Fibroblast of peridontal ligament (primary cell): ENCODE measurements at regions not wholly inside any gene's neighbourhood (a gene's known extent, or its start where the extent isn't known, plus 50 kb on each side); places are given as distances from the start of the nearest gene placed in this dataset.

ENCODE experiments used
- DNase-seq: peaks from one replicate; pipeline ENCODE4 v3.0.0-alpha.2; 2010; ENCODE audit errors: extremely low read depth

DNA sequence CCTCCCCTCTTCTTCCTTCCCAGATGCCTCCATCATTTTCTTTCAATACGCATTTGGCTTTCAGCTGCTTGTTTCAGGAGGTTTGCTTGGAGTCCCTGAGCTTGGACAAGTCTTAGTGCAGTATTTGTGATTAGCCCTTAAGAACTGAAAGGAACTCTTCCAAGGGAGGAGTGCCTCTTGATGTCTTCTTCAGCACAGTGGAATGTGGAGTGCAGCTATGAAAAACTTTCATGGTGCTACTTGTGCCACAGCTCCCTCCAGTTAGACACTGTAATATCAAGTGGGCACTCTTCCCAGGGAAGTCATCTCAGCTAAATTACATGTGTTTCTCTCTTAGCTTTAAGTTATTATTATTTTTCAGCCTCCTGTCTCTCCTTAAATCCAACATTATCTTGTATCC, 173.1 kb downstream of the NECTIN3 start:
- DNase-seq, result peak; percentile 60

DNA sequence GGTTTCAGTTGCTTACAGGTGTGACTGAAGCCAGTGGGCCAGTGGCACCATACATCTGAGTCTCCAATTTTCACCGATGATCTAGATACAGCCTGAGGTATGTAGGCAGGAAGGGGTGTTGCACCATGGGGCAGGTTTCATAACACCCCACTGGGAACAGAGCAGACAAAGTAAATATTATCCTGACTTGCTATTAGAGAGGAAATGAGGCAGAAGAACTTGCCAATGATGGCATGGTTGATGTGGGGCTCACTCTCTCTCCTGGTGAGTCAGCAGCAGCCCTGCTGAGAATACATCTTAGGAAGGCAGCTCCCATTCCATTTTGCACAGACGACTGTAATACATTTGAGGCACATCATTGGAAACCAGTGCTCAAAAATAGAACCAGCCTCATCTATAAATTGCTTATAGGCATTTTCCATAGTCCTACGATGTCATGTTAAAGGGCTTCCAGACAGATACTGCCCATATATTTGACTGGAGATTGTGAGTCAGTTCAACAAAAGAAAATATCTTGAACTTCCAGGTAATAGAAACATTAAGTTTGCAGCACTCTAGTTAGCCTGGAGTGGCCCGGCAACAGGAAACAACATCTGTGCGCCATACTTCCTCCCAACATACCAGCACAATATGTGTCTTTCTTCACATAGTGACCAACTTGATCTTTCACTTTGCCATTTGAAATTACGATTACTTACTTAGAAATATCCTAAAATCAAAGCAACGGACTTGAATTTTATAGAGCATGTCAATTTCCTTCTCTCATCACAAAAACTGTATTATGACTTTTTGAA, 175.5 kb downstream of the NECTIN3 start:
- DNase-seq, result peak; percentile 68

DNA sequence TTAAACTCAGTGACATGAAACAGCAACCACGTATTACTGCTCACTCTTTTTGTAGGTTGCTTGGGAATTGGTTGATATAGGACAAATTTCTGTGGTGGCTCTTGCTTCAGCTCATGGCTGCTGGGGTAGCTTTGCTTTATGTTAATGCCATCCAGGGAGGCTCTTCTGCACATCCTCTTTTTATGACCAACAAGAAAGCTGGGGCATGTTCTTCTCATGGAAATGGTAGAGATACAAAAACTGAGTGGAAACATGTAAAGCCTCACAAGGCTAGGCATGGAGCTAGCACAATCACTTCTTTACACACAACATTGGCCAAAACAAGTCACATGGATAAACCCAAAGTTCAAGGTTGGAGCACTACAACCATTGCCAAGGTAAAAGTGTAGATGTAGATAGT, 176.8 kb downstream of the NECTIN3 start:
- DNase-seq, result no peak

DNA sequence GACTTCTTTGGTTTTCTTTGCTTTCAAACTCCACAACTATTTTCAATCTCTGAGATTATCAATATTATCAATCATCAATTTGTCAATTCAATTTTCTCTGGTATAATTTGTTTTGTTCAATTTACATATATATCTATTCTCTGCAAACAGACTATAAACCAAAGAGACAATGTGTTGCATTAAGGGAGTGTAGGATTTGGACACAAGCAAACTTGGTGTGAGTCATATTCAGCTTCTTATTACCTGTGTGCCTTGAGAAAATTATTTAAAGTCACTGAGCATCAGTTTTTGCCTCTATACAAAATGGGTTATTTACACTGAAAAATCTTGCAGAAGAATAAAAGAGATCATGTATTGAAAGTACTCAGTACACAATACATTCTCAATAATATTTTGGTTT, 177.8 kb downstream of the NECTIN3 start:
- no peak for DNase-seq

DNA sequence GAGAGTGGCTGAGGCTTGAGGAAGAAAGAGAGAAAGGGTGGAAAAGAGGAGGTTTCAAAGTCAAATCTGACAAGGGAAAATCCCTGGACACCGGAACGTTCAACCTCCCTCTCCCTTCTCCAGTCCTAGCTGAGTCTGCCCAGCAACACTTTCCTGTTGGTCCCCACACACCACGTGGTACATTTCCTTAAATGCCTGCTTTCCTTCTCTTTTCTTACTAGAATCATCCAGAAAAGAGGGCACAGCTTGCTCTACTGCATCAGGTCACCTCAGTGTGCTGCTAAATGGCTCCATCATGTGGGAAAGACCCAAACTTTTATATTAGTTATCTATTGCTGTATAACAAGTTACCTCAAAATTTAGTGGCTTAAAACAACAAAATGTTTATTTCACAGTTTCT, 181.2 kb downstream of the NECTIN3 start:
- peak; percentile 80 for DNase-seq

DNA sequence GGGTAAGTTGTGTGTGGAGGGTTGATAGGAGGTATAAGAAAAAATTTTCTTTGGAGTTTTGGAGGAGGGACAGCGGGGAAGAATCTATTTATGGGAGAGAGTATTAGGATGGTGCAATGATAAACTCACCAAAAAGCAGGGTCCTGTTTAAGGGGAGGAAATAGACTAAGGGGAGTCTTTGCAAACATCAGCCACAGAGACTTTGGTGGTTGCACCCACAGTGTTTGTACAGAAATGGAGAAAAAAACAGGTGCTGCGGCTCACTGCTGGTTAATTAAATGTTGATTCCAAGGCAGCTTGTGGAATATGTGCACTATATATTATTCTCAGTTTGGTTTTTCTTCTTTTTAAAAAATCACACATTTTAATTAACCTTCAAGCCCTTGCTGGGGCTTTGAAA, 182.1 kb downstream of the NECTIN3 start:
- no peak for DNase-seq

DNA sequence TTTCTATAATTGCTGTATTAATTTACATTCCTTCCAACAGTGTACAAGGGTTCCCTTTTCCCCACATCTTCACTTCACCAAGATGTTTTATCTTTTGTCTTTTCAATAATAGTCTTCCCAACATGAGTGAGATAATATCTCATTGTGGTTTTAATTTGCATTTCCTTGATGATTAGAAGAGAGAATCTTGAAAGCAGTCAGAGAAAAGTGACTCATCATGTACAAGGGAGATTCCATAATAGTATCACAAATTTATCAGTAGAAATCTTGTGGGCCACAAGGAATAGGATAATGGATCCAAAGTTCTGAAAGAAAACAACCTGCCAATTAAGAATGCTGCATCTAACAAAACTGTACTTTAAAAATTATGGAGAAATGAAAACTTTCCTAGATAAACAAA, 189.3 kb downstream of the NECTIN3 start:
- DNase-seq, result no peak

DNA sequence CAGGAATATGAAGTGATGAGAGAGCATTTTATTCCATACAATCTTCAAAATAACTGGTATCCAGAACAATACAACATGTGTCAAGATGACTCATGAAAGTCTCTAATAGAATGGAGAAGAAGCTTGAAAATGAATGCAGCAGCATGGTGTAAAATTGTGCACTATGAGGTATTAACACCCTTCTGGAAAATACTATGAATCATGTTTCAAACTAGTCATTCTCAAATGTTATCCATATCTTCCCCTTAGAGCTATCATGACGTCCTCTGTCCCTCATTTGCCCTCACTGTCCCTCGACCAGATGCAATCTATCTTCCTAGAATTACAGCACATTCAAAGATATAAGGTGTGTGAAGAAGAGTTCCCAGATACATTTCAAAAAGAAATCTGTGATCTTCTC, 198.2 kb downstream of the NECTIN3 start:
- no peak for DNase-seq

DNA sequence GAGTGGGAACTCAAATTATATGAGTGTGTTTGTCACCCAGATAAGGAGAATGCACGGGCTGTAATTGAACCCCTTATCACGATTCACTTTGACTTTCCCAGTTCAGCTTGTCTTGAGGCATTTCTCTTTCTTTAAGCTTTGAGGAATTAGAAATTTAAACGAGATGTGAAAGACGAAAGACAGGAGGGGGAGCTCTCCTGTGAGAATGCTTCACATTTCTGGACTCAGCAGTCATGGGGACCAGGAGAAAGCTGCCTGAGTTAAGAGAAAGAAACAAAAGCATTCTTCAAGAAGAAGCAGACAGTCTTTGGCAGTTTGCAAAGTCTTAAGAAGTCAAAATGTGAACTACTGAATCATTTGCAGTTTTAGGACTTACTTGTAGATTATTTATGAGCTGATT, 205.6 kb downstream of the NECTIN3 start:
- peak; percentile 74 for DNase-seq

DNA sequence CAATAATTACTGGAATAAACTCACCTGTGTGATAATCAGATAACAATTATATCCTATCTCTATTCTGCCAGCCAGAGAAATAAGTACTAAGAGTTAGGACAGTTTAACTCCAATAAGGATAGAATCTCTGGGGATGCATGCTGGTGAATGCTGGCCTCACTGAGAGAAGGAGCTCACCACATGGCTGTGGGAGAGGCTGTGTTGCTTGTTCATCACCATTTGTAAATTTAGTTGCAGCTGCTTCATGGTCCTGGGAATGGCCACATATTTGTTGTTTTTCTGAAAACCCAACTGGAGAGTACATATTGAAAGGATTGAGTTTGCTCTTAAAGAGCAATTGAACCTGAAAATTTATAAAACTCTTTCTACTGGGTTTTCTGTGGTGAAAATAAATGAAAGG, 207.3 kb downstream of the NECTIN3 start:
- DNase-seq, result peak; percentile 8

DNA sequence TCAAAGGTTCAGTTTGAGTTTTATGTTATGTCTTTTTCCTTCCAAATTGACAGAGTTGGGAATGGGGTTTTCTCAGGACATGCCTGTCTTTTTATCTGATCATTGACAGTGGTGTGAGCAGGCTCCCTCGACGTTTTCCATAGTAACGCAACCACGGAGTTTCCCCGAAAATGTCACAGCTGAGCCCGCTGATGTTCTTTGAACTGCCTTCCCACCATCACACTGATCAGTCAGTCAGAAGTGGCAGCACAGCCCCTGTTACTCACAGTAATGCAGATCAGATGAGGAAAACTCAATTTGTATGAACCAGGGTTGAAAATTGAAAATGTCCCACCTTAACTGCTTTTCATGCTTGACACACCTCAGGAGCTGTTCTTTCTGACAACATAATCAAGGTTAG, 210.4 kb downstream of the NECTIN3 start:
- DNase-seq, result no peak

DNA sequence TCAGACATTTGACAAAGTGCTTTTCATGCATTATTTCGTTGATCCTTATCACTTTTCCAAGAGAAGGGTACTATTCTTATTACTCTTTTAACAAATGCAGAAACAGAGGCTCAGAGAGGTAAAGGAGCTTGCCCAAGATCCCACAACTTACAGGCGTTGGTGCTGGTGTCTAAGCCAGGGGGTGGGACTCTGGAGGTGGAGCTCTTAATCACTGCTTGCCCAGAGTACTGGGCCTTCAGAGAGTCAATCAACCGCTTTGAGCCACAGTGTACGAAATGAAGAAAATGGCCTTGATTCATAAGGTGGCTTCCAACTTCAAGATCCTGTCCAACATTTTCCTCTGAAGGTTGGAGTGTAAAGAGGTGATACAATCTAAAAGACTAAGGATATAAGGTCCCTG, 211.5 kb downstream of the NECTIN3 start:
- DNase-seq, result no peak

DNA sequence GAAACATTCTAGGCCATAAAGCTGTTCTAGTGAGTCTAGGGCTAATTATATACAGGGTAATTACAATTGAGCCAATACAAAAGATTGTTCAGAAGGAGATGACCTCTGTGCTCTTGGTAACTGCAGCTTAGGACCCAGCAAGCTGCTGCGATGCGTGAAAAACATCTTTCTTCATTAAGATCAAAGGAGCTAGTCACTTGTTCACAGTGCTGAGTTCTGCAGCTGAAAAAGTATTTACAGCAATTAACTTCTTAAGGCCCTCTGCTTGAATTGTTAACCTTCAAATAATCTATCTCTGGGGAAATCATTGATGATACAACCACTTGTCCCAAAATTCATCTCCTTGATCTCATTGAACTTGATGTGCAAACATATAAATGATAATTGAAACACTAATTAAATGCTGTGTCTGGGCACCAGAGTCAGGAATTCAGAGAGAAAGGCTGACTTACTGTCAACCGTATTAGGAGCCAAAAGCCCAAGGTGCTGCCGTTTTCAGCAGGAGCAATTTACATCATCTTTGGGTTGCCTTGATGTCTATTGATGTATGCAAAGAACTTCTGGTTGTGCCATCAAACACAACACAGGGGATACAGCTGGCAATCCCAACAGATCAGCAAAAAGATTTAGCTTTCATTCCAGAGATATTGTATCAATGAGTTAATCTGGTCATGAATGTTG, 213.0 kb downstream of the NECTIN3 start:
- DNase-seq, result no peak

DNA sequence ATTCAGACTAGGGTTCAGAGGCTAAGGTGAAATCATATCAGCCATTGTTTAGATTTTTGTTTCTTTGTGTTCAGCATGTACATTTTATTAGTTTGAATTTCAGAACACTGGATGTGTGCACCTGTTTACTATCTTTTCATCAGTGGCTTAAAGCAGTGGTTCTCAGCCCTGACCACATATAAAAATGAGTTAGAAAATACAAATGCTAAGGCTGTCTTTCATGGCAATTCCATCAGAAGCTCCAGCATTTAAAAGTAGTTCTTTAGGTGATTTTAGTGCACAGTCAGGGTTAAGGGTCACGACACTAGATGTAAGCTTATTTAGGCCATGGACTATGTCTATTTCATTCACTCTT, 213.5 kb downstream of the NECTIN3 start:
- DNase-seq, result no peak

DNA sequence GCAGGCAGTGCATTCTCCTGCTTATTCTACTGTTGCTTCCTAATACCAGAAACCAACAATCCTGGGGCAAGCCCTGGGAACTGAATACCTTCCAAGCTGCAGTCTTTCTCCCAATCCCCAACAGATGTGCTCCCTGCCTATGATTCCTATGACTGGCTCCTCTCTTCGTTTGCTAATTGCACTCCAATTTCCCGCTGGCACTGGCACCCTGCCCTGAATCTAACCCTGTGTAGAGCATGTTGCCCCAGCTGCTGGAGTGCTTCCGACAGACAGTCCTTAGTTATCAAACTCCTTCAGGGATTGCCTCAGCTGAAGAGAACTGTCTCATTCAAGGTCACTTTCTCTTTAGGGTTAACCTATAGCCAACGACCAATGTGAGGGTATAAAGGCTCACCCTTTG, 214.1 kb downstream of the NECTIN3 start:
- no peak for DNase-seq

DNA sequence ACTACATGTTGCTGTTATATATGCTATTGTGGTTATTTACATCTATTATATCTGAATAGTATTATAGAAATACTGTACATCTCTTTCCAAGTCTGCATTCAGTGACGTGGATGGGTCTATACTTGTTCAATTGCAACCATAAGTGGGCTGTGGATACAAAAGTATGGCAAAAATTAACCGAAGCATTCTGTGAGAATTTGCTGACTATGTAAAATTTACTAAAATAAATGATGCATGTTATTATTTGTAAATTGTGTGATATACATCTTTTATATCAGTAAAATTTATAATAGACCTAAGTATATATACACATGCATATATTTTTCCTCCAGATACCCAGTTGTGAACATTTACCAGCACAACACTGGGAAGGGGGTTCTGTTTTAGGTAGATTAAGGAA, 215.1 kb downstream of the NECTIN3 start:
- DNase-seq, result no peak

DNA sequence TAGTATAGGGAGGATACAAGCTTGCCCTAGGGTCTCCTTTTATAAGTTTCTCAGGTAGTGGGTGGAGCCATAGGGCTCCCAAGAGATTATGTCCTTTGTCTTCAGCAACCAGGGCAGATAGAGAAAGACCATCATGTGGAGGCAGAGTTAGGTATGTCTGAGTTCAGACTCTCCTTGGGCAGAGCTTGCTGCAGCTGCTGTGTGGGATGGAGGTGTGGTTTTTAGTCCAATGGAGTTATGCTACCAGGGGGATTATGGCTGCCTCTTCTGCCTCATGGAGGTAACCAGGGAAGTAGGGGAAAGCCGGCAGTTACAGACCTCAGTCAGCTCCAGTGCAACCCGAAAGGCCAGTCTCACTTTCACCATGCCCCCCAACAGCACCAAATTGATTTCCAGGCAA, 220.5 kb downstream of the NECTIN3 start:
- no peak for DNase-seq

DNA sequence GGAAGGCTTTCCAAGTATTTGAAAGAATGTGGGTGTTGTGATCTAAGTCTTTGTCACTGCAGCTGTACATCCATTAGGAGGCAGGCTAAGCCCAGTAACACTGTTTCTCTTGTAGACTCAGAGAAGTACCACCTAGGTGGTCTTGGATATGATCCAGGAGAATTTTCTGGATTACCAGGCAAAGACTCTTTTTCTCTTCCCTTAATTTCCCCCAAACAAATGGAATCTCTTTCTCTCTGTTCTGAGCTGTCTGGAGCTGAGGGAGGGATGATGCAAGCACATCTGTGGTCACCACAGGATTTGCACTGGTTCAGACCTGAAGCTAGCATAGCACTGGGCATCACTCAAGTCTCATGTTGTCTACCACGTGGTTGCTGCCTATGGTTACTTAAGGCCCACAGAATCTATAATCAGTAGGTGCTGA, 227.6 kb downstream of the NECTIN3 start:
- DNase-seq, result peak; percentile 56

DNA sequence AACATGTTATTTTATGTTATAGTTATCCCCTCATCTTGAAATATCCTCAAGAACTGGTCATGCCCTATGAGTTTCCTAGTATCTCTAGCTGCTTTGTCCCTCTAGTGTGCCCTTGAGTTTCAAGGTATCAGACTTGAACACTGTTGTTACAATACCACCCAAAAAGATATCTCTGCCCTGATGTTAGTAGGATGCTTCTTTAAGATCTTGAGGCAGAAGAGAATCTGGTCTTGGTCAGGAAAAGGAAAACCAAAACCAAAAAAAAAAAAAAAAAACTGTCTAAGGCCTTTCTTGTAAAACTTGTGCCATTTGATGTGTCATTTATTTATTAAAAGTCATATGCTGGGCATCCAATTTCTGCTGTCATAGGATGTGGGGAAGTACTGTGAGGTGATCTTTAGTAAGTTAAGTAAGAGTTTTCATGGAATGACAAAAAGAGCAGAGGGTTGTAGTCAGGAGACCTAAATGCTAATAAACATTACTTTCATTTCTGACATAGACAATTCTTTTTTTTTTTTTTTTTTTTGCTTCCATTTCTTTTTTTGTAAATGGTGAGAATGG, 229.7 kb downstream of the NECTIN3 start:
- DNase-seq, result no peak

DNA sequence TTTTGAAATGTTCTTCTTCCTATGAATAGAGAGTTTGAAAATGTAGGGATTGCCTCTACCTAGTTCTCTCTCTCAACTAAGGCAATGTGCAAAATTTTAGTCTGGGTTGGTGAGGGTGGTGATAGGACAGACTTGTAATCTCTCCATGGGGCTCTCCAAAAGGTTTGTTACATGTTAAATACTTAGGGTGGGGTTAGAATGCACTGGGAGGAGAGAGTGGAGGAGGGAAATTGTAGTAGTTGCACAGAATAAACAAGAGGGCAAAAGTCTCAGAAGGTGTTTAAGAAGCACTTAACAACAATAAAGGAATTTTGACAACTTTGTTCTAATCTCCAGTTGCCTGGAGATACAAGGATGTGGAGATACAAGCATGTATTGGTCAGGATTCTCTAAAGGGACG, 230.4 kb downstream of the NECTIN3 start:
- no peak for DNase-seq

DNA sequence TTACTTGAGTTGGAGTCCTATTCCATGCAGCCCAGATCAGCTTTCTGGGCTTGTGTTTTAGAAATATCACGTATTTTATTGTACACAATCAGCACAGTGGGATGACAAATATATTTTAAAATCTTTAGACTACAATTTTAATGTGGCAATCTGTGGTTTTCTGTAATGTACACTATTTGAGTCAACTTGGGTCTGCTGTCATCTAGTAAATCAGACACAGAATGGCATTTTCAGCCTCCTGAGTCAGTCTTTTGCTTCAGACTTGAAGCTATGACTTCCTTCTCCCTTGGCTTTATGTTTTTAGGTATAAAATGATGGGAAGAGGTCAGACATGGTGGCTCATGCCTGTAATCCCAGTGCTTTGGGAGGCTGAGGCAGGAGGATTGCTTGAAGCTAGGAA, 232.1 kb downstream of the NECTIN3 start:
- no peak for DNase-seq

DNA sequence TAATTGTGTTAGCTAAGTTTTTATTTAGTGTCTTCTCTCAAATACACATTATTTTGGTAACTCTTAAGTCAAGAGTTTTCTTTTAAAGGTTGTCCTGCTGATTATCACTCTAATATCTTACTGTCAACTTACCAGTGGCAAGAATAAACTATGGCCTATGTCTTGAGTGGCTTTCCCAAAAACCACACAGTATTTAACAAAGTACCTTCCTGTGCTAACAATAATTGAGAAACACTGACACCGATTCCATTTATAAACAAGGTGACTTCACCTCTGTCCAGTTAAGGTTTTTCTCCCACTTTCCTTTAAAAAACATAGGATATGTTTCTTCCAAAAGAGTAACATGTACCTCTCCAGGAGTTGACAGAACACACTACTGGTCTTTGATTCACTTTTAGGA, 234.3 kb upstream of the CD96 start:
- DNase-seq, result no peak

DNA sequence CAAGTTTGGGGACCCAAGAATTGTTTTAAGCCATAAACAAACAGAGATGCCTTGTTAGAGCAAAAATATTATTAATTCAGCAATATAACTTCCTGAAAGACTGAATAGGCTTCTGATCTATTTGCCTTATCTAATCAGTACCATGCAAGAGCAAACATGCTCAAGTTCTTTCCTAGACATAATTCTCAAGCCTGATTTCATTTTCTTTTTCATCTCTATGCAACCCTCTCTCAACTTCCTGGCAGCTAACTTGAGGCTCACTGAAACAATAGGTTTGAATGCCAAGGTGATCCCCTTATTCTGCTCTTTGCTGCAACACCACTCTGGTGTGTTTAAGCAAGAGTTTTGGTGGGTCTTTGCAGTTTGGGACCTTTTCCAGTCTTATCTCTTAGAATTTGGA, 230.9 kb upstream of the CD96 start:
- no peak for DNase-seq
